GM21825 (cell line): ENCODE measurements at regions not wholly inside any gene's neighbourhood (a gene's known extent, or its start where the extent isn't known, plus 50 kb on each side); places are given as distances from the start of the nearest gene placed in this dataset.
"Not testable (repeated sequence)": the region's sequence is repeated elsewhere in the genome, so short reads cannot be mapped to it uniquely, and the experiment has no call there.

Experiments
- ATAC-seq: cut with Tn5 transposase; IDR thresholded peaks from one replicate; pipeline ENCODE4 v1.9.1; 2021; ENCODE audit warnings: mild to moderate bottlenecking, moderate library complexity; ENCODE audit not compliant: unreplicated experiment

DNA sequence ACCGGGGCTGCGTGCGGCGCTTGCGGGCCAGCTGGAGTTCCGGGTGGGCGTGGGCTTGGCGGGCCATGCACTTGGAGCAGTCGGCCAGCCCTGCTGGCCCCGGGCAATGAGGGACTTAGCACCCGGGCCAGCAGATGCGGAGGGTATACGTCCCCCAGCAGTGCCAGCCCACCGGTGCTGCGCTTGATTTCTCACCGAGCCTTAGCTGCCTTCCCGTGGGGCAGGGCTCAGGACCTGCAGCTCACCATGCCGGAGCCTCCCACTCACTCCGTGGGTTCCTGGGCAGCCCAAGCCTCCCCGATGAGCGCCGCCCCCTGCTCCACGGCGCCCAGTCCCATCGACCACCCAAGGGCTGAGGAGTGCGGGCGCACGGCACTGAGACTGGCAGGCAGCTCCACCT is 51.4 kb upstream of the INPP4B start:
- not testable (repeated sequence) for ATAC-seq

DNA sequence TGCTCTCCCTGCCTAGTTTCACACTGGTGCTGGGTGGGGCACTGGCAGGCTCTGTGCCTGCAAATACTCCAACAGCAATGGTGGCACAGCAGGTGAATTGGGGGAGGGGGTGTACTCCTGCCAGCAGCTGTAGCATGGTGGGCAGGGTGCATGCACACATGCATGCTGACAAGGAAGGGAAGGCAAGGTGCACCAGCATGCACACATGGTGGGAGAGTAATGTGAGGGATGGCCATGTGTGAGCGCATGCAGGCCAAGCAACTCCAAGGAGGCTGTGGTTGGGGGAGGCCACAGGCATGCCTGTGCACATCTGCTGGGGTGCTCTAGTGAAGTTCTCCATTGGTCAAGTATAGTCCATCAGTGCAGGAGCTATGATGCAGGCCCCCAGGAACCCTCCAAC is 54.5 kb upstream of the INPP4B start:
- no peak for ATAC-seq

DNA sequence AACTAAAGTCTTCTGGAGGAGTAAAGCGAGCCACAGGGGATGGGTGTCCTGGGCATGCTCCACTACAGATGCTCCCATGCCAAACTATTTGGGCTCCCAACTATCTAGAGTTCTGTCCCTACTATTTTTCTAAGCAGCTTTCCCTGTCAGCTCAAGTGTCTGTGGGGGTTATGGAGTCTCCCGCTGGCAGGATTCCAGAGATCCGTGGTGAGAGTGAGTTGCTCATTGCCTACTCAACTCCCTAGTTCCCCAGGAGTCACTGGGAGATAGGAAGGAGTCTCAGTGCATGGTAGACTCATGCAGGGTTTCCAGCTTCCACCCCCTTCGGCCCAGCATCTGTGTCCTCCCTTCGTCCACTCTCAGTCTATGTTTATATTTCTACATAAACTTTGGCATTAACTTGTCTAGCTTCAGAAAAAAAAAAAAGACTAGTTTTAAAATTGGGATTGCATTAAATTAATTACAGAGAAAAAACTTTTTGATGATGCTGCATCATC is 55.1 kb upstream of the INPP4B start:
- ATAC-seq = no peak

DNA sequence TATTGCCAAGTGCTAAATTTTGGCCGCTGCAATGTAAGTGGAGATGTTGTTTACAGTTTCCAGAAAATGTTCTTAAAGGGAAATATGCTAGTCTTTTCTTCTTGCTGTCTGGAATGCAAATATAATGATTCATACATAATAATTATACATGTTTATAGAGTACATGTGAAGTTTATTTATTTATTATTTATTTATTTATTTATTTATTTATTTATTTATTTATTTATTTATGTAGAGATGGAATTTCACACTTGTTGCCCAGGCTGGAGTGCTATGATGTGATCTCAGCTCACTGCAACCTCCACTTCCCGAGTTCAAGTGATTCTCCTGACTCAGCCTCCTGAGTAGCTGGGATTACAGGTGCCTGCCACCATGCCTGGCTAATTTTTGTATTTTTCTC is 57.5 kb upstream of the INPP4B start:
- not testable (repeated sequence) for ATAC-seq

DNA sequence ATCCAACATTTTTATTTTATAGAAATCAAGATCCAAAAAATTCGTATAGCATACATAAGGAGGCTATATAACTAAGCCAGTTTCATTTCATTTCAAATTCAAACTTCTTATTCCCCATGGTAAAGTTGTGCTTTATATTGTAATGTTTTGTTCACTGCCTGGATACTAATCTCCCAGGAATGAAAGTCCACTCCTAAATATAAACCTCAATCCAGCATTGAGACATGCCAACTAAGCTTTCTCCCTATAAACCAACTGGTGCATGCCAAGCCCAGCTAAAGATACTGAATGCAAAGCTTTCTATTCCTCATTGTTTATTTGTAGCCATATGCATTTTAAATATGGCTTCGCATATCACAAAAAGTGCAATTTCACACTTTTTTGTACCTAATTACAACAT is 63.8 kb upstream of the INPP4B start:
- ATAC-seq = no peak

DNA sequence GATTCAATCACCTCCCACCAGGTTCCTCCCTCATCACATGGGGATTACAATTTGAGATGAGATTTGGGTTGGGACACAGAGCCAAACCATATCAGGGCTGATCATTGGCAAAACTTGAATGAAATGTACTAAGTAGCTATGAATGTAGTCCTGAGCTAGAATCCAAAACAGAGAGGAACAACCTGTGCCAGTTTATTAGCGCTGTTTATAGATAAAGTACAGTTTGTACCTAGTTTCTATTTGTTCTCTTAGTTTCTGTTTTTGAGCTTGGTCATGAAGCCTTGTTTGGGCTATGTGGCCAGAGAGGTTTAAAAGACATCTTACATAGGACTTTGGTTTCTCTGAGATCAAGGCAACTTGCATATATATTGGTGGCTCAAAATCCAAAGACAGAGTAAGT is 66.9 kb upstream of the INPP4B start:
- ATAC-seq = no peak

DNA sequence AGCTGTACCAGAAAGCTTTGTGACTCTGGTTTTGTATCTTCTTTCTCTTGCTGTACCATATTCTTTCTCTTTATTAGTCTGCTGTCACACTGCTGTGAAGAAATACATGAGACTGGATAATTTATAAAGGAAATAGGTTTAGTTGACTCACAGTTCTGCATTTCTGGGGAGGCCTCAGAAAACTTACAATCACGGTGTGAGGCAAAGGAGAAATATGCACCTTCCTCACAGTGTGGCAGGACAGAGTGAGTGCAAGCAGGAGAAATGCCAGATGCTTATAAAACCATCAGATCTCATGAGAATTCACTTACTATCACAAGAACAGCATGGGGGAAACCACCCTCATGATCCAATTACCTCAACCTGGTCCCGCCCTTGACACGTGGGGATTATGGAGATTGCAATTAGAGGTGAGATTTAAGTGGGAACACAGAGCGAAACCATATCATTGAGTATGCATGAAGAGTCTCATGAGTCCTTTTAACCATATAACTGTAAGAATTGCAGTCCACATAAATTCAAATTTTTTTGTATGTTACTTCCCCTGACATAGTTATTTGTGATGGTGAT is 67.4 kb upstream of the INPP4B start:
- ATAC-seq = no peak

DNA sequence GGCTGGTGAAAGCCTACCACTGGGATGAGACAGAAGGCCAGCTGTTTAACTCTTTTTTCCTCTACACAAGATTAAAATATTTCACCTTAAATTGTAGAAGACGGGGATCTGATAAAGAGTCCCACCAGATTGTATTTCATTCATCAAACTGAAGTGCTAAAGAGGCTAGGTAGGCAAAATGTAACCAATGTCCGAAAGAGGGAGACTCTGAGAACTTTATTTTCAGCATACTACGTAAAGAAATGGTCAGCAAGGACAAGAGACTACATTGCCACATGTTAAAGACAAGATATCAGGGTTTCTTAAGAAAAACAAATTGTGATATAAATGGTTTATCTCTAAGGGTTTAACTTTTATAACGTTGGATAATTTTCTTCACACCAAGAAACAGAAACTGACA is 71.6 kb upstream of the INPP4B start:
- ATAC-seq = no peak

DNA sequence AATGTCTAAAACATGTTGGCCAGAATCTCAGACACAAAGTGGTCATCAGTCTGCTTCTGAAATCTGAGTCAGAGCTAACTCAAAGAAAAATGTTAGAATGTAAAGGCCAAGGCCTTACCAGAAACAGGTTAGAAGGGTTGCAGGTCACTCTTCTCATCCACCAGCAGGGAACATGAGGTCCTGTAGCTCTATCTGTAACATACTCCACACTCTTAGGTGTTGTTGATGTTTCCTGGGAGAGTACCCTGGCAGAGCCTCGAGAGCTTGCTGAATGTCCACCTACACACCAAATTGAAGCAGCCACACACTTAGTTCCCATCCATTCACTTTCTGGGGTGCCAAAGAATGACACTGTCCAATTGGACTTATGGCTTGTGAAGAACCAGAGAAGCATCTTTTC is 76.6 kb upstream of the INPP4B start:
- ATAC-seq = no peak

DNA sequence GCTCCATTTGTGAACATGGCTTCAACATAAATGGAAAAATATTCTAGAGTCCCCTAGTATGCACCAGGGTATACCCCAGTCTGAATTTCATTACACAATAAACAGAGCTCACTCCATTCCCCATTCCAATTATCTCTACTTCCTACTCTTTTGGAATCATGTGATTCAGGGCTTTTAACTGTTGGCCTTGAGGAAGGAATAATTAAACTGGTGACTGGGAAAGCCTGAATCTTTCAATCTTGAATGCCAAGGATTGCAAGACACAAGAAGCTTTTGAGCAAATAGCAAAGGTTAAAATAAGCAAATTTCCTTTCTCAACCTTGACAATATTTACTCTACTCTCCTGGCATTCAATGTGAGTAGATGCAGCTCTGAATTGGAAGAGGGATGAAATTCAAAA is 77.5 kb upstream of the INPP4B start:
- ATAC-seq = no peak

DNA sequence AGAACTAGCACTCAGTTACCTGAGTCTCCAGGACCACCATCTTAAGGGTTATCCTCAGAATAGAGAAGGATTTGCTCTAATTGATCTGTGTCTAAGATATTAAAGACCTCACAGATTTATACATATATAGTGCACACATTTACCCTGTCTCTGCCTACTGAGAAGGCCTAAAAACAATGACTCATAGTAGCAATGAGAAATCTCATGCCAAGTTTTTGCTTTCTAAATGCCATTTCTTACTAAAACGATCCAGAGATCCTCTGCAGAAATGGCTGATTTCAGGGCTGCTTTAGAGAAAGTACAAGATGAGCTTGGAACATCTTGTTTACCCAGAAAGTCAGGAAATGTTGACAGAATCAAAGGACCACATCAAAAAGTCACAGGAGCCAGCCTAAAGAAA is 79.1 kb upstream of the INPP4B start:
- ATAC-seq = no peak

DNA sequence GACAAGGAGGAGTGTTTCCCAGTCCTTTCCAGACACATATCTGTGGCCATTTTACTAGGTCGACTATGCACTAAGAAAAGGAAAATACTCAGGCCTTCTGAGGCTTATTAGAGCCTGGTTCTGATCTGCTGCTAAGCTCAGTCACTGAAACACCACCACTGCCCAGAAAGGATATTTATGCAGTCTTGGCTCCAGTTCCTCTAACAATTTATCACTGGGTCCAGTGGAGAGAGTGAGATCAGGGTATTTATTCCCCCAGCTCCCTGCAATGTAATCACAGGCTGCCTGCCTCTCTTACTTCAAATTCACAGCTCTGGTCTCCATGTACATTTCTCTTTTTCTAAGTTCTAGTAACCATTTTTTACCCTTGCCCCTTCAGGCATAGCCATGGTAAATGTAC is 81.6 kb upstream of the INPP4B start:
- ATAC-seq = no peak

DNA sequence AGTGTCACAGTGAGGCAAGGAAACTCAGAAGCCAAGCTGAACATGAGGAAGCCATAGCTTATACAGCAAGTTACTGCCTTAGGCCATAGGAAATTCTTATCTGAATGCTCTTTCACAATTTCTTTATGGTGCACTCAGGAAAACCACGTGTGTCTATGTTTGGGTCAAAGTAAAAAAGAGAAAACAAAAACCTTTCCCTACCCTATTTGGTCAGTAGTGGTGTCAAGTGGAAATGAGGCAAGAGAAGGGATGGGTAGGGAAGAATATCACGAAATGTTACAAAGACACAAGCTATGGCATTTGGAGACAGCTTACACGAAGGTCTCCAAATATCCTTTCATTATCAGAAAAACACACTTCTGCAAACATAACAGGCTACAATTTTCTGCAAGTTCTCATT is 83.4 kb upstream of the INPP4B start:
- ATAC-seq = no peak

DNA sequence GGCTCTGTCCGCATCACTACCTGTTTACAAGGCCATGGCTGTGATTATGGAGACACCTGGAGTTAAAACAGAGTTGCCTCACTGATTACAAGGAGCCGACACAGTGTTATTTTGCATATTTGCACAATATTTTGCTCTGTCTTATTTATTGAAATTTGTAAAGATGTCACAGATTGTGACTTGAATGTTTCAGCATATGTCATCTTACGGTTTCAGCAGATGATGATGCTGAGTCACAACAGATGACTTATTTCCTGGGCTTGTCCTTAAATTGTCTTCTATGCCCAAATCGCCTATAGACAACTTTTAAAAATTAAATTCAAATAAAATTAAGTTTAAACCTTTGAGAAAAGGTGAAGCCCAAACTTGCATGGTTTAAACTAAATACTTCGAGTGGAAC is 87.1 kb upstream of the INPP4B start:
- ATAC-seq = no peak

DNA sequence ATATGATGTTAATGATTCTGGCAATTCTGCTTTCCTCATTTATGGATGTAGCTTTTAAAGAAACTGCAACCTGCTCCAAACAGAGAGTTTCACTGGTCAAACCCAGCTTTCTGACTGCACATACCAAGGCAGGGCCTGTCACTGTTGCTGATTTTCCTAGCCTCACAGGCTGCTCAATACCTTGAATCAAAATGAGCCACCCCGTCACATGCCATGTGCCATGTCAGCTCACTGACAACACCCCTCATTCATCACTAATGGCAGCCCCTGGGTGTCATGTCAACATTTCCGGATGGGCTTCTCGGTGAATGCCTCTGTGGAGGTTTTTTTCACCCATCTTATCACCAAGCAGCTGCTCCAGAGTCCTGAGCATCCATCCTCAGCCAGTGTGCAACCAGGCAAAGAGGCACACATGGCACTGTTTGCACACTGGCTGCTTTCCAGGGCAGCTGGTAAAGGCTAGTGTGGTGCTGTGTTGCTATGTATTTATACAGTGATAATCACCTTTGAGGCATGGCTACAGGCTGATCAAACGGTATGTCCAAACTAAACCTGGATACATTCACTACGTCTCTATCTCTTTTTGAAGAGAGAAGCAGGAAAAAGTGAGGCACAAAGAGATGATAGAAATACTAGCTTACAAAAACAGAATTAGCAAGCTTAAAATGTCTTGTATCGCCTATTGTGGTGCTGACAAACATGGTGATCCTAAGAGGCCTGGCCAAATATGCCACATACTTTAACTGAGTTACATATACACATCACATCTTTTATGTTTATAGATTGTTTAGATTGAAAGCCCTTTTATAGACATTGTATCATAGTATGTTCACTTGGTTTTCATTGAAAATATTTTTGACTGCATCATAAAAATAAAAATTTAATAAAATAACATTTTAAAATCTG is 94.6 kb upstream of the INPP4B start:
- ATAC-seq = no peak

DNA sequence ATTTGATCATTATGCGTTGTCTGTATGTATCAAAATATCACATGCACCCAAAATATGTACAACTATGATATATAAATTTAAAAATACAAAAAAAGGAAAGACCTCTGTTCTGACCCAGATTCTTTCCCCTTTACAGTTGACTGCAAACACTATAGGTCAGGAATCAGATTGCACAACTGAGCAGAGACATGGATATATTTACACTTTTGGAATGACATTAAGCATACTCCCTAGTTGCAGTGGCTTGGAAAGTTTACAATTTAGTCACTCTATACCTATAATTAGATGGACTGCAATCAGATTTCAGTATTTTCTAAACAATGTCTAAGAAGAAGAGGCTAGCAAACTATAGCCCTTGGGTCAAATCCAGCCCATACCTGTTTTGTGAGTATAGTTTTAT is 98.5 kb upstream of the INPP4B start:
- ATAC-seq = no peak

DNA sequence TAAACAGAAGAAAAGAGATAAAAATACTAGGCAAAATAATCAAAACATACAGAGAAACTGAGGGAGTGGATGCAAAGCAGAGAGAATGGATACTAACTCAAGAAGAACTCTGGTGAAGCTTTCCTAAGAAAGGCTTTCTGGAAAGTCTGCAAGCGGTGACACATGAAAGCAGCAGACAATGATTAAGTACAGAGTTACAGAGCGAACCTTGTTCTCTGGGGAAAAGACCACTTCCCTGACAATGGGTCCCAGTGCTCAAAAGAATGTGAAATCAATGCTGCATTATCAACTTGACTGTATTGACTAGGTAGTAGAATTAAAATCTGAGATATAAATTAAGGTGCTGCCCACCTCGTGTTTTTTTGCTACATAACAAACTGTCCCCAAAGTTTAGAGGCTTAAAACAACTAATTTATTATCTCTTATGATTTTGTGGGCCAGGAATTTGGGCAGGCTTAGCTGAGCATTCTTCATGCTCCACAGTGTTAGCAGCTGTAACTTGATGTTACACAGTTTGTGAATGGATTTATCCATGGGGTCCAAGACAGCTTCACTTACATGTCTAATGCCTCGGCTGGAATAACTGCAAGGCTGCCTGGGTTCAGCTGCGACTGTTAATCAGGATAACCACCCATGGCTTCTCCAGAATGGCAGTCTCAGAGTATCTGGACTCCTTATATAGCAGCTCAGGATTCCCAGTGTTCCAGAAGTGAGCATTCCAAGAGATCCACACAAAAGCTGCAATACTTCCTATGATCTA is 106.9 kb upstream of the INPP4B start:
- no peak for ATAC-seq

DNA sequence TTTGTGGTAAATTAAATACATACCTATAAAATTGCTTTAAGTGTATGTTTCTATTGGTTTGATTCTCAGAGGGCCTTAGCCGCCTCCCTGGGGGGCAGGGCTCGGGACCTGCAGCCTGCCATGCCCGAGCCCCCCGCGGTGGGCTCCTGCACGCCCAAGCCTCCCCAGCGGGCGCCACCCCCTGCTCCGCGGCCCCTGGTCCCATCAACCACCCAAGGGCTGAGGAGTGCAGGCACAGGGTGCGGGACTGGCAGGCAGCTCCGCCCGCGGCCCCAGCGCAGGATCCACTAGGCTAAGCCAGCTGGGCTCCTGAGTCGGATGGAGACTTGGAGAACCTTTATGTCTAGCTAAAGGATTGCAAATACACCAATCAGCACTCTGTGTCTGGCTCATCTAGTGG is 108.3 kb upstream of the INPP4B start:
- no peak for ATAC-seq

DNA sequence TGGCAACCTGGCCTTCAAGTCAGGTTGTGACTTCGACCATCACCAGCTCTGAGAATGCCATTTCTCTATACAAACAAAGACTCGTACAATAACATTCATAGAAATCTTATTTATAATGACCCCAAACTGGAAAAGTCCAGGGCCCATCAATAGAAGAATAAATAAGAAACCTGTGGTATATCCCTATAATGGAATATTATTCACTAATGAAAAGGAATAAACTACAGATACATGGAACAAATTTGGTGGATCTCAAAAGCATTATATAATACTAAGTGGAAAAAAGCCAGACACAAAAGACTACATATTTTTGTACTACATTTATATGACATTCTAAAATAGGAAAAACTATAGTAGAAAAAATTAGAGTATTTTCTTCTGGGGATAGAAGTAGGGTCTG is 109.4 kb upstream of the INPP4B start:
- ATAC-seq = no peak

DNA sequence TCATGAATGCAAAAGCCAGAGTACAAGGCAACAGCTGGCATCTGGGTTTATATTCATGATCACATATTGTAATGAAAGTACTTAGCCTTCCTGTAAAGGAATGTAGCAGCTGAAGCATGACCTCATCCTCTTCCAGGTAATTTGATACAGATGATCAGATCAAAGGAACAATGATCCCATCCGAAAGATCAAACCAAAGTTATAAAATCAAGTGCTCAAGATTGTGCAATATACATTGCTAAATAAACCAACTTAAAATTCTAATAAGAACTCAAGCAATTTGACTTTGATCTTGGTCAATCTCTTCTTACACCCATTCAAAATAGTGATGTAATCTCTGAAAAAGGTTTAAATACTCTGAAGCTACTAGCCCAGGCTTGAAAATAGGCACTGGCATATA is 113.1 kb upstream of the INPP4B start:
- ATAC-seq = no peak

DNA sequence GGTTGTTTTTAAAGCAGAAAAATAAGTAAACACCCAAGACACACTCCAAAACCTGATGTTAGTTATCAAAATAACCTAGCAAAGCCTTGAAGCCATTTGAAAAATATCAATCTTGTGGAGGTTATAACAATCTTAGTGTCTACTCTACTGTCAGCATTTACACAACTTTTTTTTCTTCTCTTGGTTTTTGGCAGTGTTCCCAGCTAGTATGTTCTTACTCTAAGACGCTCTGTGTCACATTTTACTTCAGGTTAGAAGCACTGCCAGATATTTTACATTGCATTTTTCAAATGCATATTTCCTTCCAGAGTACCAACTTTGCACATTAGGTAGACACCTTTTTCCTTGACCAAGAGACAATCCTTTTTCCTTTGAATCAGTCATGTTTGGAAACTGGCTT is 114.0 kb upstream of the INPP4B start:
- ATAC-seq = no peak
